ENCODE measurements at regions not wholly inside any gene's neighbourhood (a gene's known extent, or its start where the extent isn't known, plus 50 kb on each side); places are given as distances from the start of the nearest gene placed in this dataset.
"Not testable (repeated sequence)": the region's sequence is repeated elsewhere in the genome, so short reads cannot be mapped to it uniquely, and the experiment has no call there.

GRCh38 chr12:54716261-54716660 is 68.1 kb upstream of the DCD start:
- in situ Hi-C loops (cut with MboI; ENCODE audit: low sequenced_read_pairs) = no loop called here

GRCh38 chr12:54713876-54714275 is 65.7 kb upstream of the DCD start:
- in situ Hi-C loops (cut with MboI; ENCODE audit: low sequenced_read_pairs) = not testable (repeated sequence)

- in situ Hi-C loops (cut with MboI; ENCODE audit: low sequenced_read_pairs) = no loop called here
Observed at GRCh38 chr12:54711669-54712068, 63.5 kb upstream of the DCD start.

GRCh38 chr12:54708826-54709225 is 60.7 kb upstream of the DCD start:
- in situ Hi-C loops (cut with MboI; ENCODE audit: low sequenced_read_pairs) = no loop called here

- in situ Hi-C loops (cut with MboI; ENCODE audit: low sequenced_read_pairs) = no loop called here
Observed at GRCh38 chr12:54704202-54704601, 56.0 kb upstream of the DCD start.

- in situ Hi-C loops (cut with MboI; ENCODE audit: low sequenced_read_pairs) = no loop called here
Observed at GRCh38 chr12:54701940-54702592, 53.9 kb upstream of the DCD start.

- in situ Hi-C loops (cut with MboI; ENCODE audit: low sequenced_read_pairs) = no loop called here
Observed at GRCh38 chr12:54700849-54701248, 52.7 kb upstream of the DCD start.

GRCh38 chr12:54700301-54700700 is 52.1 kb upstream of the DCD start:
- in situ Hi-C loops (cut with MboI; ENCODE audit: low sequenced_read_pairs) = no loop called here

Data from HL-60/S4 treated with retinoic acid at 250 ng/mL for 4 days and 3 days (cell line).